ENCODE measurements at regions not wholly inside any gene's neighbourhood (a gene's known extent, or its start where the extent isn't known, plus 50 kb on each side); places are given as distances from the start of the nearest gene placed in this dataset.
"Not testable (repeated sequence)": the region's sequence is repeated elsewhere in the genome, so short reads cannot be mapped to it uniquely, and the experiment has no call there.

DNA sequence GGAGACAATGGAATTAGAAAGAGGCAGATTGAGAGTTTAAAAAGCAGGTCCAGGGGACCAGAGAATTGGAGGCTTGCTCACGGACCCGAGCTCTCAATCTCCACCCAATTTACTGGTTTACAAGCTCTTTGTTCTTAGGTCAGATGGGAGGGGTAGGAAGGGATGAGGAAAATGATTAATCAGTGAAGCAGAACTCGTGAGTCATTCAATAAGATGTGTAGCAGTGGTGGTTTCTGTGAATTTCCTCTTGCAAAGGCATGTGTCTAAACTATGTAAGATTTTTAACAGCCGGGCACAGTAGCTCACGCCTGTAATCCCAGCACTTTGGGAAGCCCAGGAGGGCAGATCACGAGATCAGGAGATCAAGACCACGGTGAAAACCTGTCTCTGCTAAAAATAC is 58.4 kb upstream of the TSPY4 start:
- ATAC-seq; H2AFZ ChIP-seq (ENCODE audit: low read length); DNase-seq (ENCODE audit: low spot score); CTCF ChIA-PET (ENCODE audit: low intra/inter-chr PET ratio, low total read pairs); in situ Hi-C loops (cut with HindIII; ENCODE audit: extremely low pct_ligation_motif_present, low pct_unique_long_range_greater_than_20kb); H3K27ac ChIP-seq (ENCODE audit: extremely low read length, insufficient read depth, low read length); intact Hi-C loops (cut with micrococcal nuclease; ENCODE audit: unreplicated experiment); H3K79me2 ChIP-seq (ENCODE audit: insufficient read depth, low read length); H3K4me2 ChIP-seq (ENCODE audit: low read depth, low read length); H3K9me3 ChIP-seq (ENCODE audit: low read length); H3K36me3 ChIP-seq (replicated peaks in 1 of 2; ENCODE audit: control insufficient read depth in 1 of 2, insufficient read depth in 2 of 2, low read length in 2 of 2); H3K27me3 ChIP-seq (ENCODE audit: control insufficient read depth in 1 of 2, insufficient read depth in 2 of 2, low read length in 2 of 2); POLR2A ChIA-PET; FAIRE-seq; H4K20me1 ChIP-seq (ENCODE audit: insufficient read depth, low read length); H3K4me3 ChIP-seq (replicated peaks in 1 of 3; ENCODE audit: insufficient read depth in 1 of 3, low read depth in 2 of 3, low read length in 3 of 3); H3K4me1 ChIP-seq (ENCODE audit: insufficient read depth, low read length); H3K9ac ChIP-seq (ENCODE audit: insufficient read depth, low read depth, low read length); BruUV-seq (replicated peaks): not testable (repeated sequence)
- 3% methylated on average over 5 of the region's 7 CpGs for WGBS (ENCODE audit: low lambda C conversion rate)

Data from HepG2 (cell line).